Immature natural killer cell (primary cell): ENCODE measurements at regions not wholly inside any gene's neighbourhood (a gene's known extent, or its start where the extent isn't known, plus 50 kb on each side); places are given as distances from the start of the nearest gene placed in this dataset.
"Not testable (repeated sequence)": the region's sequence is repeated elsewhere in the genome, so short reads cannot be mapped to it uniquely, and the experiment has no call there.

Experiments used
- DNase-seq, 3 donors: peaks; one replicate each; pipeline ENCODE4 v3.0.0; 2022; ENCODE audit warnings: mixed read lengths in 1 of 3
- H3K27ac Mint-ChIP-seq, 6 donors: one replicate each; pipeline ENCODE4 v1.8.0; 2020; ENCODE audit warnings: mixed read lengths in 6 of 6, mild to moderate bottlenecking in 5 of 6, inconsistent platforms in 4 of 6, moderate library complexity in 3 of 6
- H3K27me3 Mint-ChIP-seq, 3 donors: one replicate each; pipeline ENCODE4 v1.8.0; 2020 to 2021; ENCODE audit warnings: low read depth in 3 of 3, mild to moderate bottlenecking in 3 of 3, mixed read lengths in 3 of 3, moderate library complexity in 3 of 3, inconsistent platforms in 1 of 3
- H3K36me3 Mint-ChIP-seq, 3 donors: one replicate each; pipeline ENCODE4 v1.8.0; 2020; ENCODE audit warnings: mixed read lengths in 3 of 3, inconsistent platforms in 2 of 3, mild to moderate bottlenecking in 2 of 3
- H3K4me1 Mint-ChIP-seq, 2 donors: one replicate each; pipeline ENCODE4 v1.8.0; 2020; ENCODE audit warnings: inconsistent platforms in 2 of 2, mild to moderate bottlenecking in 2 of 2, mixed read lengths in 2 of 2, moderate library complexity in 1 of 2
- H3K4me3 Mint-ChIP-seq, 5 donors: one replicate each; pipeline ENCODE4 v1.8.0; 2020; ENCODE audit warnings: mild to moderate bottlenecking in 5 of 5, mixed read lengths in 5 of 5, inconsistent platforms in 3 of 5, moderate library complexity in 3 of 5
- H3K9me3 Mint-ChIP-seq, 6 donors: one replicate each; pipeline ENCODE4 v1.8.0; 2020; ENCODE audit warnings: mild to moderate bottlenecking in 6 of 6, mixed read lengths in 6 of 6, inconsistent platforms in 4 of 6, moderate library complexity in 3 of 6

GRCh38 chr17:6373599-6373998 lies 61.3 kb downstream of the AIPL1 start:
- H3K27me3 Mint-ChIP-seq, H3K4me3 Mint-ChIP-seq, H3K27ac Mint-ChIP-seq: not testable (repeated sequence)

GRCh38 chr17:6366221-6366666 lies 68.7 kb downstream of the AIPL1 start:
- Mint-ChIP-seq H3K9me3 (no peaks in the 10 kb centered on the region), H3K4me1 (no peaks in the 10 kb centered on the region), H3K27ac (no peak overlapping the region), H3K4me3 (no peak overlapping the region), H3K27me3 (peaks cover 3 to 17% (median 12%) of the 10 kb centered on the region in 3 donors), H3K36me3 (no peaks in the 10 kb centered on the region)
- no peak for DNase-seq

More at GRCh38 chr17:6373599-6373998, 61.3 kb downstream of the AIPL1 start:
- H3K4me1 Mint-ChIP-seq, DNase-seq, H3K36me3 Mint-ChIP-seq, H3K9me3 Mint-ChIP-seq: not testable (repeated sequence)

GRCh38 chr17:6365200-6365943 lies 69.5 kb downstream of the AIPL1 start:
- no peak for DNase-seq
- Mint-ChIP-seq H3K27me3 (peaks cover 3 to 17% (median 9%) of the 10 kb centered on the region in 3 donors), H3K27ac (no peak overlapping the region), H3K9me3 (no peaks in the 10 kb centered on the region), H3K36me3 (no peaks in the 10 kb centered on the region), H3K4me3 (no peak overlapping the region), H3K4me1 (no peaks in the 10 kb centered on the region)

- Mint-ChIP-seq H3K9me3 (peaks cover 0 to 2% (median 0%) of the 10 kb centered on the region in 6 donors), H3K4me3 (no peak overlapping the region), H3K27me3 (peaks cover 5 to 22% (median 9%) of the 10 kb centered on the region in 3 donors), H3K36me3 (no peaks in the 10 kb centered on the region), H3K4me1 (no peaks in the 10 kb centered on the region), H3K27ac (no peak overlapping the region)
- no peak for DNase-seq
These were observed 73.2 kb downstream of the AIPL1 start for GRCh38 chr17:6361733-6362132.

GRCh38 chr17:6358131-6358530 lies 76.8 kb downstream of the AIPL1 start:
- Mint-ChIP-seq H3K27ac (peak overlapping the region in 1 of 6 donors; percentile 32), H3K4me1 (no peaks in the 10 kb centered on the region), H3K4me3 (no peak overlapping the region), H3K9me3 (peaks cover 0 to 2% (median 0%) of the 10 kb centered on the region in 6 donors), H3K27me3 (peaks cover 3 to 12% (median 5%) of the 10 kb centered on the region in 3 donors), H3K36me3 (no peaks in the 10 kb centered on the region)
- DNase-seq: no peak

GRCh38 chr17:6356562-6356961 lies 78.4 kb downstream of the AIPL1 start:
- Mint-ChIP-seq H3K27ac (no peak overlapping the region), H3K36me3 (no peaks in the 10 kb centered on the region), H3K4me3 (no peak overlapping the region), H3K27me3 (peaks cover 1 to 13% (median 7%) of the 10 kb centered on the region in 3 donors), H3K9me3 (peaks cover 0 to 2% (median 0%) of the 10 kb centered on the region in 6 donors), H3K4me1 (no peaks in the 10 kb centered on the region)
- DNase-seq: no peak

GRCh38 chr17:6355196-6355595 lies 79.7 kb downstream of the AIPL1 start:
- no peak for DNase-seq
- Mint-ChIP-seq H3K27me3 (peaks cover 1 to 13% (median 7%) of the 10 kb centered on the region in 3 donors), H3K4me1 (no peaks in the 10 kb centered on the region), H3K36me3 (no peaks in the 10 kb centered on the region), H3K27ac (no peak overlapping the region), H3K4me3 (no peak overlapping the region), H3K9me3 (peaks cover 0 to 2% (median 0%) of the 10 kb centered on the region in 6 donors)

GRCh38 chr17:6352801-6353560 lies 81.9 kb downstream of the AIPL1 start:
- Mint-ChIP-seq H3K4me1 (no peaks in the 10 kb centered on the region), H3K27me3 (peaks cover 1 to 10% (median 5%) of the 10 kb centered on the region in 3 donors), H3K9me3 (no peaks in the 10 kb centered on the region), H3K27ac (no peak overlapping the region), H3K36me3 (no peaks in the 10 kb centered on the region), H3K4me3 (no peak overlapping the region)
- DNase-seq: no peak

GRCh38 chr17:6352016-6352415 lies 82.9 kb downstream of the AIPL1 start:
- DNase-seq: no peak
- Mint-ChIP-seq H3K36me3 (no peaks in the 10 kb centered on the region), H3K4me1 (no peaks in the 10 kb centered on the region), H3K4me3 (no peak overlapping the region), H3K27ac (no peak overlapping the region), H3K27me3 (peaks cover 1 to 9% (median 5%) of the 10 kb centered on the region in 3 donors), H3K9me3 (no peaks in the 10 kb centered on the region)

GRCh38 chr17:6350806-6351205 lies 84.1 kb downstream of the AIPL1 start:
- H3K36me3 Mint-ChIP-seq: no peaks in the 10 kb centered on the region
- H3K27me3 Mint-ChIP-seq: peaks cover 1 to 9% (median 5%) of the 10 kb centered on the region in 3 donors
- no peak overlapping the region for H3K4me3 Mint-ChIP-seq
- no peaks in the 10 kb centered on the region for H3K4me1 Mint-ChIP-seq
- no peaks in the 10 kb centered on the region for H3K9me3 Mint-ChIP-seq
- no peak overlapping the region for H3K27ac Mint-ChIP-seq
- DNase-seq: no peak

GRCh38 chr17:6348891-6349290 lies 86.0 kb downstream of the AIPL1 start:
- Mint-ChIP-seq H3K27me3 (peaks cover 1 to 7% (median 3%) of the 10 kb centered on the region in 3 donors), H3K9me3 (no peaks in the 10 kb centered on the region), H3K27ac (no peak overlapping the region)

GRCh38 chr17:6347776-6348175 lies 87.1 kb downstream of the AIPL1 start:
- Mint-ChIP-seq H3K4me1 (no peaks in the 10 kb centered on the region), H3K9me3 (peaks cover 0 to 1% (median 0%) of the 10 kb centered on the region in 6 donors), H3K4me3 (no peak overlapping the region), H3K36me3 (no peaks in the 10 kb centered on the region), H3K27ac (no peak overlapping the region), H3K27me3 (peaks cover 0 to 2% (median 0%) of the 10 kb centered on the region in 3 donors)
- no peak for DNase-seq

More at GRCh38 chr17:6348891-6349290, 86.0 kb downstream of the AIPL1 start:
- Mint-ChIP-seq H3K4me3 (no peak overlapping the region), H3K36me3 (no peaks in the 10 kb centered on the region), H3K4me1 (no peaks in the 10 kb centered on the region)
- DNase-seq: no peak

- H3K27ac Mint-ChIP-seq: no peak overlapping the region
- no peaks in the 10 kb centered on the region for H3K36me3 Mint-ChIP-seq
- no peak overlapping the region for H3K4me3 Mint-ChIP-seq
- H3K4me1 Mint-ChIP-seq: no peaks in the 10 kb centered on the region
- peaks cover 0 to 1% (median 0%) of the 10 kb centered on the region in 3 donors for H3K27me3 Mint-ChIP-seq
- no peak for DNase-seq
- peaks cover 0 to 1% (median 0%) of the 10 kb centered on the region in 6 donors for H3K9me3 Mint-ChIP-seq
These were observed 87.9 kb downstream of the AIPL1 start for GRCh38 chr17:6346986-6347385.

- no peak overlapping the region for H3K4me3 Mint-ChIP-seq
- no peak for DNase-seq
- no peak overlapping the region for H3K27ac Mint-ChIP-seq
- peaks cover 0 to 1% (median 0%) of the 10 kb centered on the region in 3 donors for H3K27me3 Mint-ChIP-seq
- no peaks in the 10 kb centered on the region for H3K36me3 Mint-ChIP-seq
- H3K4me1 Mint-ChIP-seq: no peaks in the 10 kb centered on the region
- peaks cover 0 to 1% (median 0%) of the 10 kb centered on the region in 6 donors for H3K9me3 Mint-ChIP-seq
These were observed 88.7 kb downstream of the AIPL1 start for GRCh38 chr17:6346156-6346786.
